Pancreas (tissue), 10 donors: ENCODE measurements at regions not wholly inside any gene's neighbourhood (a gene's known extent, or its start where the extent isn't known, plus 50 kb on each side); places are given as distances from the start of the nearest gene placed in this dataset.

Experiments used
- ATAC-seq, 4 donors: fragments of 200-7000 bp; cut with Tn5 transposase; one replicate each; pipeline versions ENCODE4 v1.8.0 to v1.9.1; 2020; ENCODE audit warnings: mild to moderate bottlenecking in 4 of 4, moderate library complexity in 4 of 4
- DNase-seq, 6 donors: peaks; one replicate each; pipeline ENCODE4 v3.0.0-alpha.2; 2020
- FAIRE-seq: peaks from 2 replicates; lab custom pipeline; 2012; peaks lifted over from hg19 to GRCh38; lab: Jason Lieb, UNC
- H3K27ac ChIP-seq, 4 donors: fragments of 200-600 bp; sonication (generic); 1 replicate in 3 of 4; 2 replicates in 1 of 4; pipeline versions ENCODE4 v1.5.0 to v1.8.0; 2020
- H3K27me3 ChIP-seq, 4 donors: fragments of 200-600 bp; one replicate each; pipeline ENCODE4 v1.8.0; 2021
- H3K36me3 ChIP-seq, 3 donors: fragments of 200-600 bp; sonication (generic) in 1 of 3; one replicate each; pipeline versions ENCODE4 v1.5.0 to v1.8.0; 2020 to 2021
- H3K4me1 ChIP-seq, 3 donors: fragments of 200-600 bp; one replicate each; pipeline ENCODE4 v1.8.0; 2021
- H3K4me3 ChIP-seq, 4 donors: fragments of 200-600 bp; sonication (generic) in 2 of 4; one replicate each; pipeline versions ENCODE4 v1.5.0 to v1.8.0; 2020 to 2021
- H3K9me3 ChIP-seq, 4 donors: fragments of 200-600 bp; one replicate each; pipeline ENCODE4 v1.8.0; 2021
- WGBS, 2 donors: extraction: QIAGEN DNeasy Blood & Tissue Kit; methylation state at CpG; one replicate each; pipeline ENCODE4 v1.1.7; 2013; 5-methylcytosine and 5-hydroxymethylcytosine counted together
- intact Hi-C, 3 donors: fragments of 100-400 bp; cut with DNase I; formaldehyde crosslinking; loops; one replicate each; pipeline versions ENCODE4 v1.11.1 to v1.14.2; 2022
- TF ChIP-seq, protein P1 (sequence below), 4 donors: fragments of 200-600 bp; sonication (generic) in 3 of 4; IDR thresholded peaks; one replicate each; pipeline versions ENCODE4 v1.5.0 to v1.8.0; 2021; ENCODE audit warnings: antibody characterized with exemption in 4 of 4
- donor health status: healthy with polysubstance abuse.
- donor health status: DM: no; HTN: no; CAD: no; lungs with moderate emphysema.
- donor health status: DM: no; HTN: no; CAD: no.
- donor health status: control.
- donor health status: control.
- donor health status: Bipolar disorder and iron deficiency.
- donor health status: DM: yes; HTN: yes; CAD: no.
- donor health status: DM: no; HTN: no; CAD: no.
- donor health status: DM: no; HTN: no; CAD: no.
- donor health status: DM: yes; HTN: yes; CAD: no.

- Histone ChIP-seq H3K9me3 (no peaks in the 10 kb centered on the region), H3K36me3 (no peaks in the 10 kb centered on the region), H3K4me1 (no peaks in the 10 kb centered on the region), H3K27me3 (no peaks in the 10 kb centered on the region), H3K4me3 (no peak overlapping the region), H3K27ac (no peak overlapping the region)
- no peak for FAIRE-seq
- DNase-seq = no peak
- 75 to 85% methylated on average over 18 of the region's 18 CpGs for WGBS, 2 donors
- intact Hi-C loops = no loop called here
- no peak for ATAC-seq
- TF ChIP-seq, protein P1, sequence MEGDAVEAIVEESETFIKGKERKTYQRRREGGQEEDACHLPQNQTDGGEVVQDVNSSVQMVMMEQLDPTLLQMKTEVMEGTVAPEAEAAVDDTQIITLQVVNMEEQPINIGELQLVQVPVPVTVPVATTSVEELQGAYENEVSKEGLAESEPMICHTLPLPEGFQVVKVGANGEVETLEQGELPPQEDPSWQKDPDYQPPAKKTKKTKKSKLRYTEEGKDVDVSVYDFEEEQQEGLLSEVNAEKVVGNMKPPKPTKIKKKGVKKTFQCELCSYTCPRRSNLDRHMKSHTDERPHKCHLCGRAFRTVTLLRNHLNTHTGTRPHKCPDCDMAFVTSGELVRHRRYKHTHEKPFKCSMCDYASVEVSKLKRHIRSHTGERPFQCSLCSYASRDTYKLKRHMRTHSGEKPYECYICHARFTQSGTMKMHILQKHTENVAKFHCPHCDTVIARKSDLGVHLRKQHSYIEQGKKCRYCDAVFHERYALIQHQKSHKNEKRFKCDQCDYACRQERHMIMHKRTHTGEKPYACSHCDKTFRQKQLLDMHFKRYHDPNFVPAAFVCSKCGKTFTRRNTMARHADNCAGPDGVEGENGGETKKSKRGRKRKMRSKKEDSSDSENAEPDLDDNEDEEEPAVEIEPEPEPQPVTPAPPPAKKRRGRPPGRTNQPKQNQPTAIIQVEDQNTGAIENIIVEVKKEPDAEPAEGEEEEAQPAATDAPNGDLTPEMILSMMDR (IDR thresholded peaks at IDR 0.05) = no peak
Observed at GRCh38 chr22:49606562-49607290, 220.9 kb downstream of the BRD1 start.

- FAIRE-seq (no peak), DNase-seq (no peak), ATAC-seq (no peak)
- Histone ChIP-seq H3K4me3 (no peak overlapping the region), H3K27me3 (no peaks in the 10 kb centered on the region), H3K9me3 (no peaks in the 10 kb centered on the region), H3K36me3 (no peaks in the 10 kb centered on the region), H3K27ac (no peak overlapping the region), H3K4me1 (no peaks in the 10 kb centered on the region)
- 82 to 84% methylated on average over 3 of the region's 3 CpGs for WGBS, 2 donors
- TF ChIP-seq, protein P1 (IDR thresholded peaks at IDR 0.05) = no peak
- intact Hi-C loops = no loop called here
Observed at GRCh38 chr22:49604732-49605302, 222.9 kb downstream of the BRD1 start.

- ATAC-seq = no peak
- 52 to 63% methylated on average over 10 of the region's 10 CpGs for WGBS, 2 donors
Observed at GRCh38 chr22:49603016-49603415, 224.7 kb downstream of the BRD1 start.

DNA sequence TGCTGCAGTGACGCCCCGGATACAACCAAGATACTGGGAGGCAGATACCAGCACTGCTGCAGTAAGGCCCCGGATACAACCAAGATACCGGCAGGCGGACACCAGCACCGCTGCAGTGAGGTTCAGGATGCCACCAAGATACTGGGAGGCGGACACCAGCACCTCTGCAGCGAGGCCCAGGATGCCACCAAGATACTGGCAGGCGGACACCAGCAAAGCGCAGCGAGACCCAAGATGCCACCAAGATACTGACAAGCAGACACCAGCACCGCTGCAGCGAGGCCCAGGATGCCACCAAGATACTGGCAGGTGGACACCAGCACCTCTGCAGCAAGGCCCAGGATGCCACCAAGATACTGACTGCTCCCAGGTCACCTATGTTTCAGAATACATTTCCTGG, 225.2 kb downstream of the BRD1 start:
- Histone ChIP-seq H3K27me3 (no peaks in the 10 kb centered on the region), H3K4me3 (no peak overlapping the region), H3K27ac (no peak overlapping the region), H3K36me3 (no peaks in the 10 kb centered on the region), H3K9me3 (no peaks in the 10 kb centered on the region), H3K4me1 (no peaks in the 10 kb centered on the region)
- no peak for ATAC-seq
- no peak for FAIRE-seq
- TF ChIP-seq, protein P1 (IDR thresholded peaks at IDR 0.05) = no peak
- no peak for DNase-seq
- WGBS, 2 donors = 81 to 88% methylated on average over 13 of the region's 13 CpGs
- intact Hi-C loops = no loop called here

More at GRCh38 chr22:49603016-49603415, 224.7 kb downstream of the BRD1 start:
- TF ChIP-seq, protein P1 (IDR thresholded peaks at IDR 0.05) = no peak
- Histone ChIP-seq H3K27me3 (no peaks in the 10 kb centered on the region), H3K4me1 (no peaks in the 10 kb centered on the region), H3K36me3 (no peaks in the 10 kb centered on the region), H3K27ac (no peak overlapping the region), H3K4me3 (no peak overlapping the region), H3K9me3 (no peaks in the 10 kb centered on the region)
- FAIRE-seq (no peak), DNase-seq (no peak)
- intact Hi-C loops = no loop called here
